ENCODE measurements at regions not wholly inside any gene's neighbourhood (a gene's known extent, or its start where the extent isn't known, plus 50 kb on each side); places are given as distances from the start of the nearest gene placed in this dataset.

- H3K4me1 ChIP-seq = no peaks in the 10 kb centered on the region
- H3K27me3 ChIP-seq = no peaks in the 10 kb centered on the region
- no peaks in the 10 kb centered on the region for H3K9me3 ChIP-seq
- H3K27ac ChIP-seq = no peak overlapping the region
- no peaks in the 10 kb centered on the region for H3K36me3 ChIP-seq
- WGBS, 2 donors = 87 to 90% methylated on average over 3 of the region's 3 CpGs
- ATAC-seq (ENCODE audit: low FRiP score in 2 of 2) (no peak), DNase-seq (no peak)
- TF ChIP-seq EP300 (IDR thresholded peaks at IDR 0.05) = no peak
- TF ChIP-seq CTCF (IDR thresholded peaks at IDR 0.05) = no peak
- TF ChIP-seq POLR2A (IDR thresholded peaks at IDR 0.05) = no peak
- TF ChIP-seq POLR2AphosphoS5 (IDR thresholded peaks at IDR 0.05) = no peak
- no peak overlapping the region for H3K4me3 ChIP-seq
These were observed 122.5 kb upstream of the ROBO2 start for GRCh38 chr3:76917436-76917835.

- Histone ChIP-seq H3K9me3 (peaks cover 0 to 3% (median 0%) of the 10 kb centered on the region in 4 donors), H3K4me3 (no peak overlapping the region), H3K27me3 (no peaks in the 10 kb centered on the region), H3K27ac (no peak overlapping the region), H3K36me3 (no peaks in the 10 kb centered on the region), H3K4me1 (no peaks in the 10 kb centered on the region)
- DNase-seq = no peak
- no peak for ATAC-seq (ENCODE audit: low FRiP score in 2 of 2)
- no peak for TF ChIP-seq CTCF (IDR thresholded peaks at IDR 0.05)
- no peak for TF ChIP-seq EP300 (IDR thresholded peaks at IDR 0.05)
- no peak for TF ChIP-seq POLR2A (IDR thresholded peaks at IDR 0.05)
- no peak for TF ChIP-seq POLR2AphosphoS5 (IDR thresholded peaks at IDR 0.05)
These were observed 119.4 kb upstream of the ROBO2 start for GRCh38 chr3:76920511-76920910.

- Histone ChIP-seq H3K27ac (no peak overlapping the region), H3K27me3 (no peaks in the 10 kb centered on the region), H3K9me3 (peaks cover 0 to 3% (median 0%) of the 10 kb centered on the region in 4 donors), H3K36me3 (no peaks in the 10 kb centered on the region), H3K4me1 (no peaks in the 10 kb centered on the region), H3K4me3 (no peak overlapping the region)
- TF ChIP-seq EP300 (IDR thresholded peaks at IDR 0.05) (no peak), CTCF (IDR thresholded peaks at IDR 0.05) (no peak), POLR2AphosphoS5 (IDR thresholded peaks at IDR 0.05) (no peak), POLR2A (IDR thresholded peaks at IDR 0.05) (no peak)
- no peak for ATAC-seq (ENCODE audit: low FRiP score in 2 of 2)
- no peak for DNase-seq
- 45 to 92% methylated on average over 1 of the region's 1 CpG for WGBS, 2 donors
These were observed 116.4 kb upstream of the ROBO2 start for GRCh38 chr3:76923485-76923884.

- TF ChIP-seq EP300 (IDR thresholded peaks at IDR 0.05) (no peak), POLR2AphosphoS5 (IDR thresholded peaks at IDR 0.05) (no peak), CTCF (IDR thresholded peaks at IDR 0.05) (no peak), POLR2A (IDR thresholded peaks at IDR 0.05) (no peak)
These were observed 109.2 kb upstream of the ROBO2 start for GRCh38 chr3:76930712-76931111.

GRCh38 chr3:76933245-76933644, 106.7 kb upstream of the ROBO2 start:
- Histone ChIP-seq H3K27me3 (no peaks in the 10 kb centered on the region), H3K4me3 (no peak overlapping the region), H3K36me3 (no peaks in the 10 kb centered on the region), H3K27ac (no peak overlapping the region), H3K9me3 (no peaks in the 10 kb centered on the region), H3K4me1 (no peaks in the 10 kb centered on the region)
- ATAC-seq (ENCODE audit: low FRiP score in 2 of 2) (no peak), DNase-seq (no peak)
- WGBS, 2 donors = 47 to 50% methylated on average over 1 of the region's 1 CpG
- TF ChIP-seq POLR2A (IDR thresholded peaks at IDR 0.05) = no peak

More at GRCh38 chr3:76930712-76931111, 109.2 kb upstream of the ROBO2 start:
- ATAC-seq (ENCODE audit: low FRiP score in 2 of 2) (no peak), DNase-seq (no peak)
- no peaks in the 10 kb centered on the region for H3K9me3 ChIP-seq
- no peak overlapping the region for H3K27ac ChIP-seq
- H3K36me3 ChIP-seq = no peaks in the 10 kb centered on the region
- H3K4me3 ChIP-seq = no peak overlapping the region
- no peaks in the 10 kb centered on the region for H3K4me1 ChIP-seq
- no peaks in the 10 kb centered on the region for H3K27me3 ChIP-seq
- WGBS, 2 donors = 54 to 69% methylated on average over 2 of the region's 2 CpGs
